ENCODE measurements at regions not wholly inside any gene's neighbourhood (a gene's known extent, or its start where the extent isn't known, plus 50 kb on each side); places are given as distances from the start of the nearest gene placed in this dataset.

DNA sequence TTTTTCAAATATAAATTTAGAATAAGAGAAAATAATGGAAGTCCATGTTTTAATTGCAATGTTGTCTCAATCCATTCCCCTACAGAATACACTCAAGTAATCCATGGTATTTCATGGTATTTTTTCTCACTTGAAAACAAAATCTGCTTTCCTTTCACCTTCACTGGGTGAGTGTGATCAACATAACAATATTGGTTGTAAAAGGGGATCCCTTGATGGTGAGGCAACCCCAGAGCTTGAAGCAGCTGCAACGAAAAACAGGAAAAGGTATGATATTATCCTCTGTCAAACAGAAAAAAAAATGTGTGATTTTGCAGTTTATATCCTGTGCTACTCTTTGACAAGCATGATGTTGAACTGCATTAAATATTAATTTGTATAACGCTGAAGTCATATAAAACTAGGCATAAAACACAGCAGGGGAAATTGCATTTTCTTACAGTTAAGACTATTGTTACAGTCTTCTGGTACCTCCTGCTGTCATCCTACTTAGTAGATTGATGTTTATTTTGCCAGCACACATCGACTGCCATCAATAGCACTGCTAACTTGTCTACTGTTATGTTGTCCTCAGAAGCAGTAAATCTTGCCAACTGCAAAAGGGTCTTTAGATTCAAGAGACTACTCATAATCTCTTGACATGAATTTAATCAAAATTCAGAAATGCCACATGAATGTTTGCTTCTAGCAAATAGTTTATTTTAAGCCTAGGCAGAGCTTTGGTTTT is 373.1 kb upstream of the MIR17HG start:
- Histone ChIP-seq H3K4me3 (ENCODE audit: low read length) (no peak overlapping the region), H3K9ac (ENCODE audit: low read length) (no peak overlapping the region), H3K27ac (ENCODE audit: low read length) (no peak overlapping the region)

GRCh38 chr13:90979059-90979458 is 368.4 kb upstream of the MIR17HG start:
- Histone ChIP-seq H3K79me2 (ENCODE audit: low read length) (no peaks in the 10 kb centered on the region), H2AFZ (ENCODE audit: low read depth, low read length) (no peak overlapping the region), H3K9ac (ENCODE audit: low read length) (no peak overlapping the region), H3K4me3 (ENCODE audit: low read length) (no peak overlapping the region), H4K20me1 (ENCODE audit: insufficient read depth, low read length) (no peaks in the 10 kb centered on the region), H3K9me3 (ENCODE audit: insufficient read depth, low read length) (no peaks in the 10 kb centered on the region), H3K27me3 (ENCODE audit: low read depth, low read length) (no peaks in the 10 kb centered on the region), H3K4me2 (ENCODE audit: low read length) (no peak overlapping the region), H3K36me3 (replicated peaks; ENCODE audit: low read depth, low read length) (no peaks in the 10 kb centered on the region), H3K4me1 (ENCODE audit: low read length) (no peaks in the 10 kb centered on the region), H3K27ac (ENCODE audit: low read length) (no peak overlapping the region)
- TF ChIP-seq EZH2phosphoT487 (IDR thresholded peaks at IDR 0.05; ENCODE audit: low read depth) (no peak), CTCF (IDR thresholded peaks at IDR 0.05; ENCODE audit: low read depth, low read length) (no peak)

More for the DNA sequence above, 373.1 kb upstream of the MIR17HG start:
- Histone ChIP-seq H3K27me3 (ENCODE audit: low read depth, low read length) (no peaks in the 10 kb centered on the region), H2AFZ (ENCODE audit: low read depth, low read length) (no peak overlapping the region; the same call in 1 of the 2 replicates), H4K20me1 (ENCODE audit: insufficient read depth, low read length) (no peaks in the 10 kb centered on the region), H3K36me3 (replicated peaks; ENCODE audit: low read depth, low read length) (no peaks in the 10 kb centered on the region), H3K4me1 (ENCODE audit: low read length) (peaks cover 3% of the 10 kb centered on the region; the same call in 1 of the 2 replicates), H3K79me2 (ENCODE audit: low read length) (no peaks in the 10 kb centered on the region), H3K9me3 (ENCODE audit: insufficient read depth, low read length) (no peaks in the 10 kb centered on the region), H3K4me2 (ENCODE audit: low read length) (no peak overlapping the region)
- no peak for TF ChIP-seq EZH2phosphoT487 (IDR thresholded peaks at IDR 0.05; ENCODE audit: low read depth)
- no peak for TF ChIP-seq CTCF (IDR thresholded peaks at IDR 0.05; ENCODE audit: low read depth, low read length)

DNA sequence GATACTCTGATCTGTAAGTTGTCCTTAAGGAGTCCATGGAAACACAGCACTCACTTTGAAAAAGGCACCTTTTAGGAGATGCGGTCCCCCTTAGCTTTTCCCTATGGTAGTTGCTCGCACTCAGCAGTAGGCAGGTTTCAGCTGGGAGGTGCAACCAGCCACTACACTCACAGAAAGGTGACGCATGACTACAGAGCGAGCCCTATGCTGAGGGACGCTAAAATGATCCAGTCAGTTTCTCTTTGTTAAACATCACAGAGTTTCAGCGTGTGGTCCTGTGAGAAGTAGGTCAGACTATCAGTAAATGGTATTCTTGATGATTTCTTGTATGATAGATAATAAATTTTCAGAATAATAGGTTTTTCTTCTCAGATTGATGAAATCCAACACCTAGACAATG is 362.7 kb upstream of the MIR17HG start:
- Histone ChIP-seq H3K79me2 (ENCODE audit: low read length) (no peaks in the 10 kb centered on the region), H3K27me3 (ENCODE audit: low read depth, low read length) (no peaks in the 10 kb centered on the region), H3K4me2 (ENCODE audit: low read length) (no peak overlapping the region), H3K36me3 (replicated peaks; ENCODE audit: low read depth, low read length) (no peaks in the 10 kb centered on the region), H3K9me3 (ENCODE audit: insufficient read depth, low read length) (no peaks in the 10 kb centered on the region), H3K4me1 (ENCODE audit: low read length) (no peaks in the 10 kb centered on the region), H2AFZ (ENCODE audit: low read depth, low read length) (no peak overlapping the region), H4K20me1 (ENCODE audit: insufficient read depth, low read length) (no peaks in the 10 kb centered on the region), H3K4me3 (ENCODE audit: low read length) (no peak overlapping the region), H3K9ac (ENCODE audit: low read length) (no peak overlapping the region), H3K27ac (ENCODE audit: low read length) (no peak overlapping the region)
- TF ChIP-seq CTCF (IDR thresholded peaks at IDR 0.05; ENCODE audit: low read depth, low read length) (no peak), EZH2phosphoT487 (IDR thresholded peaks at IDR 0.05; ENCODE audit: low read depth) (no peak)

- no peak overlapping the region for H3K4me2 ChIP-seq (ENCODE audit: low read length)
- no peak overlapping the region for H3K27ac ChIP-seq (ENCODE audit: low read length)
- H3K4me1 ChIP-seq (ENCODE audit: low read length): no peaks in the 10 kb centered on the region
- TF ChIP-seq CTCF (IDR thresholded peaks at IDR 0.05; ENCODE audit: low read depth, low read length): no peak
- no peak for TF ChIP-seq EZH2phosphoT487 (IDR thresholded peaks at IDR 0.05; ENCODE audit: low read depth)
- no peaks in the 10 kb centered on the region for H3K27me3 ChIP-seq (ENCODE audit: low read depth, low read length)
- H4K20me1 ChIP-seq (ENCODE audit: insufficient read depth, low read length): no peaks in the 10 kb centered on the region
- H3K9ac ChIP-seq (ENCODE audit: low read length): no peak overlapping the region
- H3K9me3 ChIP-seq (ENCODE audit: insufficient read depth, low read length): no peaks in the 10 kb centered on the region
- no peak overlapping the region for H3K4me3 ChIP-seq (ENCODE audit: low read length)
- no peaks in the 10 kb centered on the region for H3K36me3 ChIP-seq (replicated peaks; ENCODE audit: low read depth, low read length)
- no peak overlapping the region for H2AFZ ChIP-seq (ENCODE audit: low read depth, low read length)
- H3K79me2 ChIP-seq (ENCODE audit: low read length): no peaks in the 10 kb centered on the region
These were observed 352.5 kb upstream of the MIR17HG start for GRCh38 chr13:90995001-90995400.

Measured in OCI-LY3 (cell line).